Esophagus squamous epithelium (tissue), 4 donors: ENCODE measurements at regions not wholly inside any gene's neighbourhood (a gene's known extent, or its start where the extent isn't known, plus 50 kb on each side); places are given as distances from the start of the nearest gene placed in this dataset.

ENCODE experiments used
- CTCF ChIP-seq, 6 experiments: fragments of 450-650 bp in 4 of 6; fragments of 200-600 bp in 2 of 6; sonication (generic) in 2 of 6; IDR thresholded peaks; one replicate each; pipeline ENCODE4 v1.5.1; 2016 to 2019; ENCODE audit warnings: antibody characterized with exemption in 6 of 6, mild to moderate bottlenecking in 4 of 6, moderate library complexity in 4 of 6
- POLR2A ChIP-seq, 4 donors: fragments of 450-650 bp; IDR thresholded peaks; one replicate each; pipeline ENCODE4 v1.6.1; 2017; ENCODE audit warnings: antibody characterized with exemption in 4 of 4, mild to moderate bottlenecking in 4 of 4, moderate library complexity in 3 of 4

GRCh38 chr16:27679899-27680298 is 130.0 kb downstream of the KATNIP start:
- TF ChIP-seq CTCF (IDR thresholded peaks at IDR 0.05) (no peak), POLR2A (IDR thresholded peaks at IDR 0.05) (no peak)
